GM23338 (cell line): ENCODE measurements at regions not wholly inside any gene's neighbourhood (a gene's known extent, or its start where the extent isn't known, plus 50 kb on each side); places are given as distances from the start of the nearest gene placed in this dataset.

Experiments used
- CREB1 ChIP-seq: fragments of 250-450 bp; sonication (Bioruptor Pico); IDR thresholded peaks from 2 replicates; pipeline ENCODE4 v1.5.0; 2020; ENCODE audit warnings: low read depth, mild to moderate bottlenecking, moderate library complexity
- CTCF ChIP-seq, 2 experiments: fragments of 200-600 bp in 1 of 2; sonication (generic) in 1 of 2; conservative IDR thresholded peaks; 2 replicates each; pipeline versions ENCODE4 v1.5.1 to v1.6.1; 2016 to 2017; ENCODE audit warnings: antibody characterized with exemption in 2 of 2, low read depth in 2 of 2, mild to moderate bottlenecking in 2 of 2, moderate library complexity in 1 of 2
- EZH2 ChIP-seq: fragments of 200-600 bp; sonication (generic); IDR thresholded peaks from one replicate; pipeline ENCODE4 v1.8.0; 2017; ENCODE audit warnings: antibody characterized with exemption, mild to moderate bottlenecking, low read depth; ENCODE audit not compliant: unreplicated experiment
- POLR2AphosphoS5 ChIP-seq: IDR thresholded peaks from 2 replicates; pipeline ENCODE4 v1.6.1; 2016; ENCODE audit warnings: antibody characterized with exemption, low read depth
- REST ChIP-seq: IDR thresholded peaks from one replicate; pipeline ENCODE4 v1.6.1; 2018; ENCODE audit warnings: antibody characterized with exemption; ENCODE audit not compliant: unreplicated experiment

GRCh38 chr3:150215616-150216015 is 192.5 kb upstream of the TSC22D2 start:
- no peak for TF ChIP-seq EZH2
- no peak for TF ChIP-seq CTCF (conservative IDR thresholded peaks at IDR 0.05; ENCODE audit: low read depth in 2 of 2)
- TF ChIP-seq POLR2AphosphoS5 = no peak
- TF ChIP-seq REST = no peak
- no peak for TF ChIP-seq CREB1 (CRISPR knock-in tag)
